Pancreas (tissue), 10 donors: ENCODE measurements at regions not wholly inside any gene's neighbourhood (a gene's known extent, or its start where the extent isn't known, plus 50 kb on each side); places are given as distances from the start of the nearest gene placed in this dataset.

Experiments
- ATAC-seq, 4 donors: fragments of 200-7000 bp; cut with Tn5 transposase; one replicate each; pipeline versions ENCODE4 v1.8.0 to v1.9.1; 2020; ENCODE audit warnings: mild to moderate bottlenecking in 4 of 4, moderate library complexity in 4 of 4
- DNase-seq, 6 donors: peaks; one replicate each; pipeline ENCODE4 v3.0.0-alpha.2; 2020
- FAIRE-seq: peaks from 2 replicates; lab custom pipeline; 2012; peaks lifted over from hg19 to GRCh38; lab: Jason Lieb, UNC
- H3K27ac ChIP-seq, 4 donors: fragments of 200-600 bp; sonication (generic); 1 replicate in 3 of 4; 2 replicates in 1 of 4; pipeline versions ENCODE4 v1.5.0 to v1.8.0; 2020
- H3K27me3 ChIP-seq, 4 donors: fragments of 200-600 bp; one replicate each; pipeline ENCODE4 v1.8.0; 2021
- H3K36me3 ChIP-seq, 3 donors: fragments of 200-600 bp; sonication (generic) in 1 of 3; one replicate each; pipeline versions ENCODE4 v1.5.0 to v1.8.0; 2020 to 2021
- H3K4me1 ChIP-seq, 3 donors: fragments of 200-600 bp; one replicate each; pipeline ENCODE4 v1.8.0; 2021
- H3K4me3 ChIP-seq, 4 donors: fragments of 200-600 bp; sonication (generic) in 2 of 4; one replicate each; pipeline versions ENCODE4 v1.5.0 to v1.8.0; 2020 to 2021
- H3K9me3 ChIP-seq, 4 donors: fragments of 200-600 bp; one replicate each; pipeline ENCODE4 v1.8.0; 2021
- WGBS, 2 donors: extraction: QIAGEN DNeasy Blood & Tissue Kit; methylation state at CpG; one replicate each; pipeline ENCODE4 v1.1.7; 2013; 5-methylcytosine and 5-hydroxymethylcytosine counted together
- intact Hi-C, 3 donors: fragments of 100-400 bp; cut with DNase I; formaldehyde crosslinking; loops; one replicate each; pipeline versions ENCODE4 v1.11.1 to v1.14.2; 2022
- TF ChIP-seq, protein P1 (sequence below), 4 donors: fragments of 200-600 bp; sonication (generic) in 3 of 4; IDR thresholded peaks; one replicate each; pipeline versions ENCODE4 v1.5.0 to v1.8.0; 2021; ENCODE audit warnings: antibody characterized with exemption in 4 of 4
- donor health status: healthy with polysubstance abuse.
- donor health status: DM: no; HTN: no; CAD: no; lungs with moderate emphysema.
- donor health status: DM: no; HTN: no; CAD: no.
- donor health status: control.
- donor health status: control.
- donor health status: Bipolar disorder and iron deficiency.
- donor health status: DM: yes; HTN: yes; CAD: no.
- donor health status: DM: no; HTN: no; CAD: no.
- donor health status: DM: no; HTN: no; CAD: no.
- donor health status: DM: yes; HTN: yes; CAD: no.

DNA sequence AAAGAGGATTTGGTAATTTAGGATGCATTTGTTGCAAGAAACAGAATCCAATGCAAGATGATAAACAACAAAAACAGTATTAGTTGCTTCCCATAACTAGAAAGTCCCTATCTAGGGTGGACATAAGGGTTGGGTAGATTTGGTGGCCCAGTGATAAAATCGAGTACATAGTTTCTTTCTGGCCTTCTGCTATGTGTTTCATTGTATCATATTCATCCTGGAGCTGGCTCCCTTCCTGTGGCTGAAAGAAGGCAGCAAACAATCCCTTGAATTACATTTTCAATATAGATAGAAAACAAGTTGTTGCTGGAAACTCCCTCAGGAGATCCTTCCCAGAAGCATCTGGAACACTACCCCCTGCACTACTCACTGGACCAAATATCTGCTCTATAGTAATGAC is 135.1 kb downstream of the ID4 start:
- Histone ChIP-seq H3K4me3 (no peak overlapping the region), H3K27me3 (no peaks in the 10 kb centered on the region), H3K27ac (no peak overlapping the region), H3K4me1 (no peaks in the 10 kb centered on the region), H3K36me3 (no peaks in the 10 kb centered on the region), H3K9me3 (no peaks in the 10 kb centered on the region)
- FAIRE-seq (no peak), DNase-seq (no peak), ATAC-seq (no peak)
- WGBS, 2 donors = 43 to 82% methylated on average over 1 of the region's 1 CpG
- intact Hi-C loops = no loop called here
- TF ChIP-seq, protein P1, sequence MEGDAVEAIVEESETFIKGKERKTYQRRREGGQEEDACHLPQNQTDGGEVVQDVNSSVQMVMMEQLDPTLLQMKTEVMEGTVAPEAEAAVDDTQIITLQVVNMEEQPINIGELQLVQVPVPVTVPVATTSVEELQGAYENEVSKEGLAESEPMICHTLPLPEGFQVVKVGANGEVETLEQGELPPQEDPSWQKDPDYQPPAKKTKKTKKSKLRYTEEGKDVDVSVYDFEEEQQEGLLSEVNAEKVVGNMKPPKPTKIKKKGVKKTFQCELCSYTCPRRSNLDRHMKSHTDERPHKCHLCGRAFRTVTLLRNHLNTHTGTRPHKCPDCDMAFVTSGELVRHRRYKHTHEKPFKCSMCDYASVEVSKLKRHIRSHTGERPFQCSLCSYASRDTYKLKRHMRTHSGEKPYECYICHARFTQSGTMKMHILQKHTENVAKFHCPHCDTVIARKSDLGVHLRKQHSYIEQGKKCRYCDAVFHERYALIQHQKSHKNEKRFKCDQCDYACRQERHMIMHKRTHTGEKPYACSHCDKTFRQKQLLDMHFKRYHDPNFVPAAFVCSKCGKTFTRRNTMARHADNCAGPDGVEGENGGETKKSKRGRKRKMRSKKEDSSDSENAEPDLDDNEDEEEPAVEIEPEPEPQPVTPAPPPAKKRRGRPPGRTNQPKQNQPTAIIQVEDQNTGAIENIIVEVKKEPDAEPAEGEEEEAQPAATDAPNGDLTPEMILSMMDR (IDR thresholded peaks at IDR 0.05) = no peak

- TF ChIP-seq, protein P1 (IDR thresholded peaks at IDR 0.05) = no peak
- Histone ChIP-seq H3K9me3 (no peaks in the 10 kb centered on the region), H3K27ac (no peak overlapping the region), H3K36me3 (no peaks in the 10 kb centered on the region), H3K4me1 (no peaks in the 10 kb centered on the region), H3K27me3 (no peaks in the 10 kb centered on the region), H3K4me3 (no peak overlapping the region)
- intact Hi-C loops = no loop called here
- DNase-seq (no peak), FAIRE-seq (no peak), ATAC-seq (no peak)
- 42 to 44% methylated on average over 12 of the region's 12 CpGs for WGBS, 2 donors
Measured at GRCh38 chr6:19976411-19977129, 139.4 kb downstream of the ID4 start.

DNA sequence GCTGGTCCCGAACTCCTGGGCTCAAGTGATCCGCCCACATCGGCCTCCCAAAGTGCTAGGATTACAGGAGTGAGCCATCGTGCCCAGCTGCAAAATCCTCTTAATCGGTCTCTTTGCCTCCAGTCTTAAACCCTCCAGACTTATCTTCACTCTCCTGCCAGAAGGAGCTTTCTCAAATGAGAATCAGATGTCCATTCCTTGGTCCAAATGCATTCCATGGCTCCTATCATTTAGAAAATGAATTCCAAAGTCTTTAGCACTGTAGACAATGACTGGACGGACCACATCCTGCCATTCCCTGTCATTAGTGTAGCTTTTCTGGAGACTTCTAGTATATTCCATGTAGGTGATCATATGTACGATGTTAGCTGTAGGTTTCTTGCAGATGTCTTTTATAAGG is 141.9 kb downstream of the ID4 start:
- H3K4me3 ChIP-seq = no peak overlapping the region
- ATAC-seq (no peak), FAIRE-seq (no peak), DNase-seq (no peak)
- H3K9me3 ChIP-seq = no peaks in the 10 kb centered on the region
- H3K4me1 ChIP-seq = no peaks in the 10 kb centered on the region
- TF ChIP-seq, protein P1 (IDR thresholded peaks at IDR 0.05) = no peak
- 78 to 90% methylated on average over 7 of the region's 7 CpGs for WGBS, 2 donors
- no peaks in the 10 kb centered on the region for H3K27me3 ChIP-seq
- H3K36me3 ChIP-seq = no peaks in the 10 kb centered on the region
- intact Hi-C loops = no loop called here
- no peak overlapping the region for H3K27ac ChIP-seq

DNA sequence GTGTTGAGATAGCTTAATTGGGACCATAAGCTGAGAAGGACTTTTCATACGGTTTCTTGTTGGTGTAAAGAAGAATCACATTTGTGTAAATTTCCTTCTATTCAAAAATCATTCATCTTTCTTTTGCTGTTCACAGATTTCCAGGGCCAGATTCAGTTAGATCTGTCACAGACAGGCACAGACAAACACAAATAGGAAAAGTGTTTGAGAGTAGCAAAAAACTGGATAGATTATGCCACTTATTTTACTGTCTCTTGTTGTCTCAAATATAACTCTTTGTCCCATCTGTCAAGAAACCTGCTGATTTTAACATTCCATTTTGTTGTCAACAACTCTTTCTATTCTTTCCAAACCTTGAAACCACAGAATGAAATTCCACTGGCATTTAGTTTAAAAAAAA is 142.8 kb downstream of the ID4 start:
- DNase-seq = no peak
- WGBS, 2 donors = 70 to 89% methylated on average over 1 of the region's 1 CpG
- H3K27me3 ChIP-seq = no peaks in the 10 kb centered on the region
- no peak for FAIRE-seq
- H3K27ac ChIP-seq = no peak overlapping the region
- no peak overlapping the region for H3K4me3 ChIP-seq
- no peaks in the 10 kb centered on the region for H3K9me3 ChIP-seq
- no peaks in the 10 kb centered on the region for H3K36me3 ChIP-seq
- no peaks in the 10 kb centered on the region for H3K4me1 ChIP-seq
- intact Hi-C loops = no loop called here
- no peak for ATAC-seq
- TF ChIP-seq, protein P1 (IDR thresholded peaks at IDR 0.05) = no peak

- Histone ChIP-seq H3K27ac (no peak overlapping the region), H3K27me3 (no peaks in the 10 kb centered on the region), H3K36me3 (no peaks in the 10 kb centered on the region), H3K4me1 (no peaks in the 10 kb centered on the region), H3K9me3 (no peaks in the 10 kb centered on the region), H3K4me3 (no peak overlapping the region)
- intact Hi-C loops = no loop called here
- ATAC-seq (no peak), DNase-seq (no peak), FAIRE-seq (no peak)
- 69 to 77% methylated on average over 11 of the region's 11 CpGs for WGBS, 2 donors
- TF ChIP-seq, protein P1 (IDR thresholded peaks at IDR 0.05) = no peak
Measured at GRCh38 chr6:19983374-19983773, 146.2 kb downstream of the ID4 start.
